Inferior parietal cortex (tissue), 1 donor: ENCODE measurements at regions not wholly inside any gene's neighbourhood (a gene's known extent, or its start where the extent isn't known, plus 50 kb on each side); places are given as distances from the start of the nearest gene placed in this dataset.

ENCODE experiments used
- DNase-seq: peaks from one replicate; pipeline ENCODE4 v3.0.0-alpha.2; 2016; ENCODE audit errors: extremely low spot score

DNA sequence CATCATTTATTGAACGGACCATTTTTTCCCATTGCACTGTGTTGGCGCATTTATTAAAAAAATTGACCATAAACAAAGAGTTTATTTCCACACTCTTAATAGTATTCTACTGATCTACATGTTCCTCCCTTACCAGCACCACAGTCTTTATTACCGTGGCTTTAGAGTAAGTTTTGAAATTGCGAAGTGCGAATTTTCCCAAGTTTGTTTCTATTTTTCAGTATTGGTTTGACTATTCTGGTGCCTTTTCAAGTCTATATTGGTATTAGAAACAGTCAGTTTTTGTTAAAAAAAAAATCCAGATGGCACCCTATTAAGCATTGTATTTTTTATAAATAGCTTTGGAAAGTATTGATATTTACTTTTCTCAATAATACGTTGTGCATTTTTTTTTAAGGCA is 795.1 kb upstream of the HS6ST1 start:
- no peak for DNase-seq

GRCh38 chr2:129117434-129117833 is 798.8 kb upstream of the HS6ST1 start:
- no peak for DNase-seq

GRCh38 chr2:129118296-129118695 is 799.6 kb upstream of the HS6ST1 start:
- DNase-seq: no peak

DNA sequence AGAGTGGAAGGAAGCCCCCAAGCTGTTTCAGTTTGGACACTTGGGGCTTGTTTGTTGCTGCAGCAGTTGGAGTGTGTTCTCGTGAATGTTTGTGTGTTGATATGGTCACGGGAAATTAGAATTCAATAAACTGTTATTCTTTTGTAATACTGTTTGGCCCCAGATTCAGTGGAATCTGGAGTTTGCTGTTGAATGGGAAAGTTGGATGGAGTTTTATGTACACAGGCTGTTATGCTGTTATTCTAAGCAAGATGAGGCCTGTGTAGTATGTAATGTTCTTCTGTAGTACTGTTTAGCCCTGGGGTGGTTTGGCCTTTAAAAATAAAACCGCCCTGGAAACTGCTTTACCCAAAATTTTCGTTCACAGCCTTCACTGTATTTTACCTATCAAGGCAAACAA is 810.4 kb upstream of the HS6ST1 start:
- no peak for DNase-seq

DNA sequence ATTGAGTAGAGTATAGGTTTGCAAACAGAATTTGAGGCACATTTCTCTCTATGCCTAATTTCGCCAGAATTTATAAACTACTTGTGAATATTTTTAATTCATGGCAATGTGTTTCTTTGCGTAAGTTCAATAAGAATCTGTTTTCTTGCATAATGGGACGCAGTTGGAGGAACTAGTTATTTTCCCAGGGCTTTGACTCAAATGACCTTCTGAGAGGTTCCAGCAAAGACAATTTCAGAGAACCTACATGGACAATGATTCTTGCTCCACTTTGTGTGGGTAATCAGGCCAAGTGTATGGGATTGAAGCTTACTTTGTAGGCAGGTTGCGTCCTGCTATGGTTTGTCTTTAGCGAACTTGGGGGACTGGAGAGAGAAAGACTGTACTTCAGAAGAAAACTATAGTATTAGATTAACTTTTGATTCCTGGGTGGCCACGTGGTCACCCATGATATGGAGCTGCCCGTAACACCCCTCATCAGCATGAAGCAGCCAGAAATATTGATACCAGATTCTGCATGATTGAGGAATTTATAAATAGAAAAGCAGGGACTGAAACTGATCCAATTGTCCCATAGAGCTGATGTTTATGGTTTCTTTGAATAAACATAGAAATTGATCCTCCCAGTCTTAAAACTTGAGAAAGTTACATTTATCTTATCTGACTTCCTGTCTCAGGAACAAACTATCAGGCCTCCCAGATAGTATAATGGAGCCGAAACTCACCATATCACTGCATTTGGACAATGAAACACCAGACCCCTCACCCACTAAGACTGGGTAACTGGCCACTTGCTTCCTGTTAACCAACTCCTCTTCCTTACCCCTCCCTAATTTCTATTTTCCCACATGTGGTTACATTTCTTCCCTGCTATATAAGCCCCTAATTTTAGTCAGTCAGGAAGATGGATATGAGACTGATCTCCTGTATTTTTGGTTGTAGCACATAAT is 815.3 kb upstream of the HS6ST1 start:
- DNase-seq: no peak

GRCh38 chr2:129135017-129135416 is 816.3 kb upstream of the HS6ST1 start:
- no peak for DNase-seq

GRCh38 chr2:129139380-129139779 is 820.7 kb upstream of the HS6ST1 start:
- no peak for DNase-seq

GRCh38 chr2:129142465-129142864 is 823.8 kb upstream of the HS6ST1 start:
- no peak for DNase-seq

DNA sequence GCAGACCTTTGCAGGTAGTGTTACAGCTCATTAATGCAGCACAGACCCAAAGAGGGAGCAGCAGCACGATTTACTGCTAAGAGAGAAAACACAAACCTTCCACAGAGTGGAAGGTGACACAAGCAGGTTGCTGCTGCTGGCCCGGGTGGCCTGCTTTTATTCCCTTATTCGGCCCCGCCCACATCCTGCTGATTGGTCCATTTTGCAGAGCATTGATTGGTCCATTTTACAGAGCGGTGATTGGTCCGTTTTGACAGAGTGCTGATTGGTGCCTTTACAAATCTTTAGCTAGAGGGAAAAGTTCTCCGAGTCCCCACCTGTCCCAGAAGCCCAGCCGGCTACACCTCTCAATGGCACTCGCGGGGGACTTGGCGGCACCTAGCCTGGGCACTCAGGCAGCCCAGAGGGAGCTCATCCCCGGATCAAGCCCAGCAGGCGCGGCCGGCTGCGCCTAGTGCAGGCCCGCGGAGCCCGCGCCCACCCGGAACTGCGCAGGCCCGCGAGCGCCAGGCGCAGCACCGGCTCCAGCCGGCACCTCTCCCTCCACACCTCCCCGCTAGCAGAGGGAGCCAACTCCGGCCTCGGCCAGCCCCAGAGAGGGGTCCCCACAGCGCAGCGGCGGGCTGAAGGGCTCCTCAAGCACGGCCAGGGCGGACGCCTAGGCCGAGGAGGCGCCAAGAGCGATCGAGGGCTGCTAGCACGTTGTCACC is 825.6 kb upstream of the HS6ST1 start:
- no peak for DNase-seq

DNA sequence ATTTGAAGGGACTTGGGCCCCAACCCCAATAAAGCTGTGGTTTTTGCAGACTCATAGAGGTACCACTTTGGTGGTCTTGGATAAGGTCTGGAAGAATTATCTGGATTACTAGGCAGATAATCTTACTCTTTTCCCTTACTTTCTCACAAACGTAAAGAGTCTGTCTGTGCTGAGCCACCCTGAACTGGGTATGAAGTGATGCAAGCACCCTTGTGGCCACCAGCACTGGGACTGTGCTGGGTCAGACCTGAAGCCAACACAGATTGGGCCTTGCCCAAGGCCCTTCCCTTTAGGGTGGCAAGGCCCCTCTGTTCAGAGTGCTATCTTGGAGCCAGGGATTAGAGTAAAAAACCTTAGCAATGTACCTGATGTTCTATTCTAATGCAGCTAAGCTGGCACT is 827.0 kb upstream of the RAB6C start:
- DNase-seq: no peak

DNA sequence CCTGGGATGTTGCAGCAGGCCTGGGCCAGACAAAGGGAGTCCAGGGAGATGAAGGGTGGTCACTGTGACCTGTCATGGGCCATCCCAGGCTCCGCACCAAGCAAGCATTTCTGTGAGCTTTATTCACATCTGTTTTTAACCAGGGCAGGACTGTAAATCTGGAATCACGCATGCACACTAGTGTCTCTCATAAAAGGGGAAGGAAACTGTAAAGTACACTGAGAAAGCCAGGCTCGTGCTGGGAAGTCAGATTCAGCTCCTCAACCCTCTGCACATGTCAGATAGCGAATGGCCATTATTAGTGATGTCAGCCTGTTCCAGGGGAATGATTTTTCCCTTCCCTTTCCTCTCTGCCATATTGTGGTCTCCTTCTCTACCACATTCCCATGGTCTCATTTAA is 818.6 kb upstream of the RAB6C start:
- no peak for DNase-seq

DNA sequence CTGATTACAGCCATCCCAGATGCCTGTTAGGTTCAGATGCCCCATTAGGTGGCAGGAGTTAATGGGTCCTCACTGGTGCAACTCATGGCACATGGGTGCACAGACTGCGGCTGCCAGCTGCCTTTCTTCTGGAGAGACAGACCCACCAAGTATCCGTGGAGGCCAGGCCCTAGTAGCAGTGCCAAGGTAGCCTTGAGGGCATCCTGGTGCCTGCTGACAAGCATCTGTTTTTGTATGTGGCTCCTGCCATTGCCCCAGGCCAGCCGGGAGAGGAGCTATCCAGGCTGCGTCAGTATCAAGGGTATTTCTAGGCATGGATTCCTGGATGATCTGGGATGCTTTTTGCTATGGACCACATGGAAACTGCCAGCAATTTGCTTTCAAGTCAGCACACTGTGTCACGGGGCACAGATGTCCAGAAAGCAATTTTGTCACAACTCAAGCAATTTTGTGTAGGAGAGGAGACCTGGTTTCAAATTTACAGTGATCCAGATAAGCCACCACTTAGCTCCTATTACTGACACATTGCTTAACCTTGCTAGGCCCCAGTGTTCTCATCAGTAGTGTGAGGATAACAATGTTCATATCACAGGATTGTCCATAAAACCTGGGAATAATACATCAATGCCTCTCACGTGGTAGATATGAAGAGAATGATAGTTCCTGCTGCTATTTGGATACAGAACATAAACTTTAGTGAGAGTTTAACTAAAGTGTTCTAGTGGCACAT is 815.1 kb upstream of the RAB6C start:
- no peak for DNase-seq

GRCh38 chr2:129165006-129165405 is 814.5 kb upstream of the RAB6C start:
- DNase-seq: no peak

- DNase-seq: no peak
Observed at GRCh38 chr2:129167456-129167855, 812.0 kb upstream of the RAB6C start.

GRCh38 chr2:129170570-129170969 is 808.9 kb upstream of the RAB6C start:
- DNase-seq: no peak

GRCh38 chr2:129174143-129174542 is 805.3 kb upstream of the RAB6C start:
- no peak for DNase-seq

GRCh38 chr2:129175051-129175450 is 804.4 kb upstream of the RAB6C start:
- no peak for DNase-seq

GRCh38 chr2:129176375-129176774 is 803.1 kb upstream of the RAB6C start:
- DNase-seq: no peak

DNA sequence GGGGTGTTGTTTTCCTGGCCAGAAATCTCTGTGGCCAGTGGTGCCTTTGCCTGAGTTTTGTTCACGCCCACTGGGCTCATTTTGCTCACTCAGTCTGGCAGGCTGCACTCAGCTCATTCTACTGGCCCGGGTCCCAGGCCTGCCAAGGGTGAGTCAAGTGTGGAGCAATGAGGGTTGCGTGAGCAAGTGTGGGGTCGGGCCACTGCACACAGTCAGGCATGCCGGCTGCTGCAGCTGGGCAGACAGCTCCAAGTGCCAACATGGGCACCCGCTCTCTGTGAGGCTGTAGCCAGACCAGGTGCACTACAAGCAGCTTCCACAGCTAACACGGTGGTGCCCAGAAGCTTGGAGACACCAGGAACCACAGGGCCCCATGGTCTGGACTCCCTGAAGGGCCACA is 801.1 kb upstream of the RAB6C start:
- no peak for DNase-seq

- DNase-seq: no peak
Observed at GRCh38 chr2:129179199-129179598, 800.3 kb upstream of the RAB6C start.

- no peak for DNase-seq
Observed at GRCh38 chr2:129180124-129180716, 799.2 kb upstream of the RAB6C start.

DNA sequence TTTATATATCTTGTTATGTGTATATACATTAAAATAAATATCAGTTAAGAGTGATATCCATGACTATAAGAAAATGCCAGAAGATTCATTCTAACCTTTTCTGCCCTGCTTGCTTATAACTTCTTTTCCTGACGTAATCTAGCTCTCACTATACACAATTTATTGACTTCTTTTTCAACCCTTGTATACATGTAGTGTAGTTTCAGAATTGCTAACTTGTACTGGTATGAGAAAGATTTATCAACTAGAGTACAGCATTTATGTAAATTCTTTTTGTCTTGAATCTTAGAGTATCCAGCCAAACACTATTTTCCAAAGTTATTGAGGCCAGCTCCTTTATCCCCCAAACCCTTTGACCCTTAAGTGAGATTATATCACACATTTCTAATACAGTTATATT is 798.0 kb upstream of the RAB6C start:
- no peak for DNase-seq
